ENCODE measurements at regions not wholly inside any gene's neighbourhood (a gene's known extent, or its start where the extent isn't known, plus 50 kb on each side); places are given as distances from the start of the nearest gene placed in this dataset.

GRCh38 chr4:183377491-183377890, 55.3 kb upstream of the CLDN24 start:
- TF ChIP-seq CTCF (conservative IDR thresholded peaks at IDR 0.05 in 1 of 2, IDR thresholded peaks at IDR 0.05 in 1 of 2; ENCODE audit: extremely low read depth in 1 of 2, insufficient read depth in 1 of 2, low read depth in 1 of 2, low read length in 2 of 2) (no peak), EZH2 (IDR thresholded peaks at IDR 0.05; ENCODE audit: borderline replicate concordance, low read length) (no peak)

All from mammary epithelial cell (primary cell).